ENCODE measurements at regions not wholly inside any gene's neighbourhood (a gene's known extent, or its start where the extent isn't known, plus 50 kb on each side); places are given as distances from the start of the nearest gene placed in this dataset.

DNA sequence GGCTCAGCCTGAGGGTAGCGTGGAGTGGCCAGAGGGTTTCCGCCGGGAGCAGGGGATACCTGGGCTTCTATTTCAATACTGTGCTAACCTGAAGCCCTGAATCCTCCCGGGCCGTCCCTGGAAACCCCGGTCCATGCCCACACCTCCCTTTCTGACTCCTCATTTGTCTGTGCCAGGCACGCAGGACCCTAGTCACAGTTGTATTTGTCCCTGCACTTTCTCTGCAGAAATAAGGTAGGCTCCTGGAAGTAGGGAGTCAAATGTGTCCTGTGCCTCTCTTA, 418.8 kb upstream of the HS6ST1 start:
- DNase-seq = no peak

DNA sequence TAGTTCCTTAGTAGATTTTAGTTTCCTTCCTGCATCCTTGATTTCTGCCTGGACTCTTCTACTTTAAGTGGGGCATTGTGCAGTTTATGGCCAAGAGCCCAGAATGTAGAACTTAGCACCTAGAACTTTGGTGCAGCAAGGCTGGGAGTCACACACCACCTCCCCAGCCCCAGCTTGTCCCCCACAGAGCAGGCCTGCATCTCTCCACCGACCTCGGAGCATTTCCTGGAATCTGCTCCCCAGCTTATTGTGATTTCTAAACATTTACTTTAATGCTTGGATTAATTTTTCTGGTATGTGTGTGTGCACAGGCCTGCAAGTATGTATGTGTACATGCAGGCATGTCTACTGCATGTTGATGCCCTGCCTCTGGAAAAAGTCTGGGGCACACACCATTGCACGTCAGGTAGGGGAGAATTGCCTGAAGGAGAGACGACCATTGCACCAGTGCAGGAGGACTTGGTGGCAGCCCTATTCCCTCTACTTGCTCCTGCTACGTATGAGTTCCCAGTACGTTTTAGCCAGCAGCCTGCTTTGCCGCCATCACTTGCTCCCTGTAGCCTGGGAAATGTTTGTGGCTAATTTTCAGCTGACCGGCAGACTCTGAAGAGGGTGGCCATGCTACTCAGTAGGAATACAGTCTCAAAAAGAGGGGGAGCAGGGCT, 419.9 kb upstream of the HS6ST1 start:
- DNase-seq = no peak

DNA sequence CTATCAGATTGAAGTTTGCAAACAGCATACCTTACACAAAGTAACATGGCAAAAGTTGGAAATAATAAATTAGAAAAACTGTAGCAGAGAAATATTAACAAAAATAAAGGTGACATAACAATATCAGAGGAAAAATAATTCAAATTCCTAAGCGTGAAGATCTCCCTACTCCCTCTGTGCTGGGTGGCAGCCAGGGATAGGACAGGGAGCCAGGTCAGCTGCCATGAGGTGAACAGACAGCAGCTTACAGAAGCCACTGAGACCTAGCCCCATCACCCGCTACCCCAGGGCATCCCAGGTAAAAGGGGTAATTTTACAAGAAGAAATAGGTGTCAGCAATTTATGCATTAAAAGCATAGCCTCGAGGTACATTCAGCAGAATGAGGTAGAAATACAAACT, 423.8 kb upstream of the HS6ST1 start:
- DNase-seq = no peak

DNA sequence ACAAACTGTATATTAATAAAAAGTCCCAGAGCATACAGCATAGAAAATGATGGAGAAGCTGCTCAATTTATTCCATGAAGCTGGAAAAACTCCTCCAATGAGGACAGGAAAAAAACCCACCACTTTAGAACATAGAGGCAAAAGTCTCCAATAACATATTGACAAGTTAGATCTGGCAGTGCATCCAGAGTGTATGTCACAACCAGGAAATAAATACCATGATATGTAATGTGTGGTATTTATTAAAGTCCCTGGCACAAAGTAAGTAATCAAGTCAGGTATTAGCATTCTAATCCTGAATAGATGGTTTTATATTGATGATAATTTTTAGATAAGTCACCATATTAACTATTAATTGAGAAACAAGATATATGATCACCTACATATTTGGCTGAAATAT, 427.3 kb upstream of the HS6ST1 start:
- DNase-seq = no peak

DNA sequence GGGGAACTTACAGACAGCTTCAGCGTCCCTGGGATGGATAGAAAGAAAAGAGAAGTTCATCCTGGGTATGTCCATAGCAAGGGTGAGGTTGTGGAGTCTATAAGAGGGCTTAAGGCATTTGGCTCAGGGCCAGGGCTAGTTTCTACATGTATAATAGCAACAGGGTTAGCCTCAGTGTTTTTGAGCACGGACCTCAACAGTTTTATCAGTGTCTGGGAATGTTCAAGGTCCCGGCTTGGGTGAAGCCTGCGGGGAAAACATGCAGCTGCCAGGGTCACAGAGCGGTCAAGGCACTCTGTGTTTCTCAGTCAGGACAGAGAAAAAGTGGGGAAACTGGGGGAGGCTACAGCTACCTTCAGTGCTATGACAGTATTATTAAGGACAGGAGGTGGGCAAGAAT, 427.7 kb upstream of the HS6ST1 start:
- no peak for DNase-seq

DNA sequence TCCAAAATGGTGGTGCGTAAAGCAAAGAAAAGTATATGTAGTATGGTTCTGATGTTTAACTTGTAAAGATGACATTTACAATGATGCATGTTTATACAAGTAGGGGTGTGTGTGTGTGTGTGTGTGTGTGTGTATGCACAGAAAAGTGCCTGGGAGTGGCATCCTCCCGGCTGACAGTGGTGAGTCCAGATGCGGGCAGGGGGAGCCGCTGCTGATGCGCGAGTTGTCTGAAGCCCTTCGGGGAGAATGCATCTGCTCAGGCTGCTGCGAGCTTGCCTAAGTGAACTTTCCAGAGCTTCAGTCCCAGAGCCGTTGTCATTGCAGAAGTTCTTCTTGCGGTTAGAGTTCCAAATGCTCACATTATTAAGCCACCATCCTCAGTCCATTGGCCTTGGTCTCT, 429.7 kb upstream of the HS6ST1 start:
- DNase-seq = no peak

DNA sequence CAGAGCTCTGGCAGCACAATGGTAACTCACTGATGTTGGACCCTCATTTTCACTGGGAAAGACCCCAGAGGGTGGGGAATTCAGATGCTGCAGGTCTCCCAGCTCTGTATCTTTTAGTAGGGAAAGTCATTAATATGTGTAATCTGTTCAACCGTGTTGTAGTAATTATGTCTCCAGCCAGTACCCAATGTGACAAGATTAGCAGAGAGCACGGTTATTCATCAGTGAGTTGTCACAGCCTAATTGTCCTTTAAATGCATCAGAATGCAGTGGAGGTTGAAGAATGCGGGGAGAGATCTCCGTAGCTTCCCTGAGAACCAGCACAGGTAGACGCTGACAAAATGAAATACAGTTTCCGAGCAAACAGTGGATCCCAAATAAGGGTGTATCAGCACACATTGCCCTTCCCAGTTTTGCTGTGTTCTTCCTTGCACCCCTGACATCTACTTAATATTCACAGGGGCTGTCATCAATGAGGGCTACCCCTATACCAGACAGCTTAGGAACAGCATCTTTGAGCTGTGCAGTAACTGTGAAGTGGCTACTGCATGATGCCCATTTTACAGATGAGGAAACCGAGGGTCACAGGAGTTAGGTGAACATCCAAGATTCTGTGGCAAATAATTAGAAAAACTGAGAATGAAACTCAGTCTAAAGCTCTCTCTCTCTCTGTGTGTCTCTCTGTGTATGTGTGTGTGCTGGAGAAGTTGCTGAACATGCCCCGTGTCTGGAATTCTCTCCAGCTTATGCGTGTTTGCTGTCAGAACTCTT, 430.4 kb upstream of the HS6ST1 start:
- DNase-seq = no peak

DNA sequence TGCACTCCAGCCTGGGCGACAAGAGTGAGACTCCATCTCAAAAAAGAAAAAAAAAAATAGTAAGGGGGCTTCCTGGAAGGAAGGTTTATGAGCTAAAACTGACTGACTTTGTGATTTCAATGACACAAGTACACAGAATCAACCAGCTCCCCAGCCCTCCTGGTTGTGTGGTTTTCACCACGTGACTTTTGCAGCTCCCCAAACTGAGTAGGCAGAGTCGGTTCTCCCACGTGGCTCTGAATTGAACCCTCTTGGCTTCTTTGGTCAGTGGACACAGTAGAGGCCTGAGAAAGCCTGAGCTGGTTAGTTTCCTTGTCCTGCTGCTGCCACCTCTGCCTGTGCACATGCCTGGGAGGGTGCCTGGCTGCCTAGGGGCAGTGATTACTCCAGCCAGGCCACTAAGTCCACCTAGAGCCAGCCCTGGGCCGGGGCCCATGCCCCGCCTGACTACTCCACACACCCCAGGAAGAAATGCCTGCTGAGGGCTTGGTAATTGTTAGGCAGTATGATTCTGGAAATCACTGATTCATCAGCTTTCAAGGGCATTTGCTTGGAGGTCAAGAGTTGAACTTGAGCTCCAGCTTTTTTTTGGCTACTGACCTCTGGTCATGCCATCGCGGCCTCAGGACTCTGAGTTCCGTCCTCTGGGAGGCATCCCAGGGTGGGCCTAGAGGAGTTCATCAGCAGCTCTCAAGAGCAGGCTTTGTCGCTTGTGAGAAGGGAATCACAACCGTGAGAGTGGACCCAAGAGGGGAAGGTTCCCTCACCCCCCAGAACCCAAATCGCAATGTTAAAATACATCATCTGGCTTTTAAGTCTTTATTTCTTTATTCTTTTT, 431.9 kb upstream of the HS6ST1 start:
- DNase-seq = no peak

DNA sequence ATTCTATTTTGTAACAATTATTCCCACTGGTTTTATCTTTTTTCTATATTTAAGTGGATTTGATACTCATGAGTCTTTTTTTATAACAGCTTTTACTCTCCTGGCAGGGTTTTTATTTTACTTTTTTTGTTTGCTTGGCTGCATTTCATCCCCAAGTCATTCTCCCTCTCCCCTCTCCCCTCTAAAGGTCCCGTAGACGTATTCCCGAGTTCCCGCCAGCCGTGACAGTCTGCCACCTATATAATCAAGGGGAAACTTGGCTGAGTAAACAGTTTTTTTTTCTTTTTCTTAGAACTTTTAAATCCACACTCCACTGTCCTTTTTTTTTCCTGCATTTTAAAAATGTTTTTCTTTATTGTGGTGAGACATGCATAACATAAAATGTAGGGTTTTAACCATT, 433.1 kb upstream of the HS6ST1 start:
- DNase-seq = no peak

DNA sequence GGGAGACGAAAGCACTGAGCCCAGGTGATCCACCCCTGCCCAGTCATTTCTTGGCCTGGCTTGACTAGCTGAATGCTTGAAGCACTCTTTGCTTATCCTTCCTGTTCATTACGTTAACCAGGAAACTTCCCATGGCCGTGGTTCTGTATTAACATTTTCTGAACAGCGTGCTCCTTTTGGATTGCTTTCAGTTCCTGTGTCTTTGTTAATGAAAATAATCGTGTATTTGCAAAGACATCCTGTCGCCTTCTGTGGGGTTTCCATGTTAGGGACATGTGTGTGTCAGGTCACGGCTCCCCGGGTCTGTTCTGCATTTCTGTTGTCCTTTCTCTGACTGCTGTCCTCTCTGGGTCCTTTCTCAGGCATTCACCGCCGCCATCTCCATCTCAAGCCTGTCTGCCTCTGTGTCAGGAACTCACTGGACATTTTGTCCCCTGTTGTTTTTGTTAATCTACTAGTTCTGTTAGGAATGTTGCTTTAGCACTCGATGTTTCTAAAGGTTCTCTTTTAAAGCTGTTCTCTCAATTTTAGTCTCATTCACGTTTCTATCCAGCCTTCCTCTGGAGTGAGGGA, 434.1 kb upstream of the HS6ST1 start:
- no peak for DNase-seq

DNA sequence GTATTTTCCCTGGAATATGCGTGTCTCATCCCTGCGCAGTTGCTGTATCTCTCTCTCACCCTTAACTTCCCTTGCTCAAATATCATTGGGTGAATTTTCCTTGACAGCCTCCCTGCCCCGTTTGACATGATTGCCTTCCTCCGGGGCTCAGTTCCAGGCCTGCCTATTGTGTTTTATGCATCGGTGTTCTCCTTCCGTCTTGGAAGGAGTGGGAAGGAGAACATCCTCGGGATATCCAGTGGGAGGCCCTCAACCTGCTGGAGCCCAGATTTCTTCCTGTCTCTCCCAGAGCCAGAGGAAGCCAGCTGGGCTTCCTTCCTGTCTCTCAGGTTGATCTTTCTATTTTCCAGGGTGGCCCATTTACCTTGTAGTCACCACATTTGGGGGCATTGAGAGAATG, 434.7 kb upstream of the HS6ST1 start:
- no peak for DNase-seq

DNA sequence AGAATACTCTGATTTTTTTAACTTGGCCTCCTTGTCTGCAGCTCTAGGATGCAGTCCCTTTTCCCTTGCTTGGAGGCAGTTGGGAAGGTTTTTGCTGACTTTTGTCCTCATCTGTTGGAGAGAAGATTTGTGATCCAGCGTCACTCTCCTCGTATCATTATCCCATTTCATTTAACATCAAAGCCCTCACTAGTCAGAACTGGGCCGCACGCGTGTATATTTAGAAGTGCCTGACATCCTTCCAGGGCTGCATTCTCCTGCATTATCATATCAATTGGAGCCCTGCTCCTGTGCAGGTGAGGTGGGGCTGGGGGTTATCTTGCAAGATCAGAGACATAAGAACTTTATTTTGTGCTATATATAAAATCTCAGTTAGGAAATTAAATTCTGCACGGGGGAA, 435.1 kb upstream of the HS6ST1 start:
- DNase-seq = no peak

DNA sequence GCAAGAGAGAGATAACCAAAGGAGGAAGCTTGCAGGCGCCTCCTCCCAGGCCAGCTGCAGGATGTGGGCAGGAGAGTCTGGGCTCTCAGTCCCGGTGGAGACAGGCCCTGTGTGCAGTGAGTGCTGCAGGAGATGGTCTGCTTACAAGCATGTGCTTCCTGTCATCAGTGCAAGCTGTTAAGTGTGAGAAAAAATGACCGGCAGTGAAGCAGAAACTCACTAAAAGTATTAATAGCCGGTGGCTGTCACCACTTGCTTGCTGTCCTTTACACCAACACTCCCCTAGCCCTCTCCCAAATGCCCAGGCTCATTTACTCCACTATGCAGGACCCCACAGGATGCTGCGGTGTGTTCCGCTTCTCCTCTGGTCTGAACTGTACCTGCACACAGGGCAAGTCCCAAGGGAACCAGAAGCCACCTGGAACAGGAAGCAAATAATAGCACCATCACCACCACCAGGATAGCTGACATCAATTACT, 435.6 kb upstream of the HS6ST1 start:
- no peak for DNase-seq

DNA sequence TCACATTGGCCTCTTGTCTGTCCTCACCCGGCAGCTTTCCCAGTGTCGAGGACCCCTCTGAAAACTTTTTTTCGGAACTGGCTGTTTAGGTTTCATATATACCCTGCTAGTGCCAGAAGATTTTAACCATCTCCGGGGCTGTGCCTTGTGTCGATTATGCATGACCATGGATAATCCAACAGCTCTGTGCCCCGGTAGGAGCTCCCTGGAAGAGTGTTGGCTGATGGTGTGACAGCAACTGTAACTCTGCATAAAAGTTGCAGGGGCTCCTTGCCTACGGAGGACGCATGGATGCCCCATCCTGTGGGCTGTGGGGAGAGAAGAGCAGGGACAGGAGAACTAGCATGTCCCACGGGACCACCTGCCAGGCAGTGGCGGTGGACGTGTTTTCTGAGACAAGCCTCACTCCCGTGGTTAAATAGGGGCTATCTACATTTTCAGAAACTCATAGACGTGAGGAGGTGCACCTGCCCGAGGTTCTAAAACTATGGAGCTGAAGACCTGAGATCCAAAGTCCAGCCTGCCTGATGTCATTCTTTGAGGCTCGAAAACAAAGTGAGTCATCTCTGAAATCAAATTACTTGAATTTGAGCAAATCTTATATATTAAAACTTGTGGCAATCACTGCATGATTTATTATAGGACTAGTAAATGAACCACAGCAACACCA, 437.2 kb upstream of the HS6ST1 start:
- no peak for DNase-seq

DNA sequence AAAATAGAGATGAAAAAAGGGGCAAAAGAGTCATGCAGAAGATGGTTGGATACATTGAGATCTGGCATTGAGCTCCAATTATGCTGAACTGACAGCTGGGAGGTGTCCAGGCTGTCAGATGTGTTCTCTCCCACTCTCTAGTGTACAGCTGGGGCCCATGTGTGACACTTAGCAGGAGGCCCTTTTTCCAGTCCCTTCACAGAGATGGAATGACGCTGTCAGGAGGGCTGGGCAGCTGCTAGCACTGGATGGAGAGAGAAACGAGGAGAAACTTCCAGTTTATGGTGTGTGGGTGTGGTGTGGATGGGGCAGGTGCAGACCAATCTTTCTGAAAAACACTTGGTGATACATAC, 437.7 kb upstream of the HS6ST1 start:
- no peak for DNase-seq

DNA sequence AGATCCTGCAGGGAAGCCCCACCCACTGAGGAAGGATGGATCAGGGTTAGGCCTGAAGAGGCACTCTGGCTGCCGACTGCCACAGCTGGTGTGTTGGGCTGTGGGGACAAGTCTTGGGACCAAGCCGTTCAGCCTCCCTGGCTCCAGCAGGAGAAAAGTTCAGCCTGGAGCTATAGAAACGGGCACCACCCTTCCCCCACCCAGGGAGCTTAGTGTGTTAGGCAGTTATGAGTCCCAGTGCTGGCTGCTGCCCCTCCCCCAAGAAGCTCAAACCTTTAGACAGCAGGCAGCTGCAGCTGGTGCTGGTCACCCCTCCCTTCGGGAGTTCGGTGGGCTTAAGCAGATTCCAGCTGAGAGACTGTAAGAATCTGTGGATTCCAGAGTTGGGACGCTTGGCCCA, 447.1 kb upstream of the HS6ST1 start:
- no peak for DNase-seq

DNA sequence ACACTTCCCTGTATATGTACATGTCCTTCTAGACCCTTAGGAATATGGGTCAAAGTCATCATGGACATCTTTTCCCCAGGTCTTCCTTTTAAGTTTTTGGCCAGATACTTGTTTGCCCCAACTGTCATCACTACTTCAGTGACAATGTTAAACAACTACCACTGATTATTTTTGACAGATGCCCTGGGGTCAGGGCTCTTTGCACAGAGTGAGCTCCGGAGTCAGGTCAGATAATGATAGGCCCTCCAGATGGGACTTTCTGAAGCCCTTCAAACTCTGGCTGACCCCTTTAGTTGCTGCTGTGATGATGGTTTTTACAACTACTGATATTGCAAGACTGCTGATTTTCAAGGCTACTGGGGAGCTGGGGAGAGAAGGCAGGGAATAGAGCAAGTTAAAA, 449.4 kb upstream of the HS6ST1 start:
- no peak for DNase-seq

DNA sequence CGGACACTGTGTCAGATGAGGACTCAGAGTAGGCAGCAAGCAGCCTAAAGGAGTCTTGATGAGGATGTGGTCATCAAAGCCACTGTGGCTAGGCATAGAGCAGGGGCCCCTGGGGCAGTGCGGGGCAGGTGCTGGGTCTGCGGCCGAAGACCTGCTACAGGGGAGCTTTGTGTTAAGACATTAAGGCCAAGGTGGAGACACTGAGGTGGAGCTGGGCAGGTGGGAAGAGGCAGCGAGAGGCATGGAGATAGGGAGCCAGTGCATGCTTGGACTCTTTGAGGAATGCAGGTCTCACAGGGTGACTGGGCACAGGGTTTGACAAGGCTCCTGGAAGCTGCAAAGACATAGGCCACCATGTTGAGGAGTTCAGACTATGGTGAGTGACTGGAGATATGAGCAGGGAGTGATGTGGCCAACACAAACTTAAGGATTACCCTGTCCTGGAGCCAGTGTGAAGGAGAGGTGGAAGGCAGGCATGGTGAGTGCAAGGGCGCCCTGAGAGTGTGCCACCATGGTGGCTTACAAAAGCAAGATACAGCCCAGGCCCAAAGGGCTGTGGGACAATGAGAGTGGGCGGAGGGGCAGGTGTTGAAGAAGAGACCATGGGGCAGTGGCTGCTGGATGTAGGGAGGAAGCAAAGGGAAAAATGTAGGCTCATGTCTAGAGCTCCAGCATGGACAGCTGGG, 450.9 kb upstream of the HS6ST1 start:
- DNase-seq = no peak

DNA sequence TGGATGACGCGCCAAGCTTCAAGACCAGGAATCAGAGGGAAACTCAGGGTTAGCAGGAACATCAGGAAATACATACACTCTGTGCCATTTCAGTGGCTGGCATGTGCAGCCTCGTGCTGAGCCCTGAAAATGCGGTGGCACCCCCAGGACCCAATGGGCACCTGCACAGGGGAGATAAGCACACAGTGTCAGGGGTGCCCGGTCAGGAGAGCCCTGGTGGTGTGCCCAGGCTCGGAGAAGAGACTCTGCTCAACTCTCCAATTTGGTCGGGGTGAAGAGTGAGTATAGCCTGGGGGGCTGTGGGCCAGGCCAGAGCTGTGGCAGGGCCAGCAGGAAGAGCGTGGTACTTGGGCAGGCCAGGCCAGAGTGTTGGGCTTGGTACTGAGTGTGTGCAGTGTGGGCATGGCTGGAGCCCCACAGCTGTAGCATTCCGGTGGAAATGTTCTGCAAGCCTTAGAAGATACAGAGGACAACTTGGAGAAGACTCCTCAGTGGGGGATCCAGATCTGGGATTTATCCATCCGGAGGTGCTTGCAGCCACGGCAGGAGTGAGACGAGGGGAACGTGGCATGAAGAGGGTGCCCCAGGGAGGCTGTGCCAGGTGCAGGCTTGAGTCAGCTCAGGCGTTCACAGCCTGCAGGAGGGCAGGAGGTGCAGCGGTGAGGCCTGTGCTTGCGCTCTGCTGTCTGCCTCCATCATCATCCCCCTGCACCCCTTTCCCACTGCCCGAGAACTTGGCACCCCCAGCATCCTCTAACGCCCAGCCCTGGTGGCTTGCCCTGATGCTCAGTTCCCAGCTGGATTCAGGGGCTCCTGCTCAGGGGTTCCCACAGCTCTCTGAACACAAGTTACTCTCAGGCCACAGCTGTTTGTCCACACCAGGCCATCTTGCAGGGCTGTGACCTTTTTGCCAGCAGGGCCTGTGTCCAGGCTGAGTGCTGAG, 451.7 kb upstream of the HS6ST1 start:
- no peak for DNase-seq

DNA sequence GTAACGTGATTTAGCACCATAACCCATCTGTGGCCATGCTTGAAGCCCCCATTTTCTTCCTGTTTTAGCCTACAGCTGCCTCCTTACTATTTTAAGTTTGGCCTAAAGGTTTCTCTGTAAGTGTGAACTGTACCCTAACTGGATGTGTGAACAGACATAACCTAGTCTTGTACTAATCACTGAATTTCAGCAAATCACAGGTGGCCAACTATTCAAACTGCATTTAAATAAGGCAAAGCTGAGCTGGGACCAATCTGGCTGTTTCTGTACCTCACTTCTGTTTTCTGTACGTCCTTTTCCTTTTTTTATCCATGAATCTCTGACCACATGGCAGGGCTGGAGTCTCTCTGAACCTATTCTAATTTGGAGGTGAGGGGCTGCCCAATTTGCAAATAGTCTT, 452.7 kb upstream of the HS6ST1 start:
- no peak for DNase-seq

DNA sequence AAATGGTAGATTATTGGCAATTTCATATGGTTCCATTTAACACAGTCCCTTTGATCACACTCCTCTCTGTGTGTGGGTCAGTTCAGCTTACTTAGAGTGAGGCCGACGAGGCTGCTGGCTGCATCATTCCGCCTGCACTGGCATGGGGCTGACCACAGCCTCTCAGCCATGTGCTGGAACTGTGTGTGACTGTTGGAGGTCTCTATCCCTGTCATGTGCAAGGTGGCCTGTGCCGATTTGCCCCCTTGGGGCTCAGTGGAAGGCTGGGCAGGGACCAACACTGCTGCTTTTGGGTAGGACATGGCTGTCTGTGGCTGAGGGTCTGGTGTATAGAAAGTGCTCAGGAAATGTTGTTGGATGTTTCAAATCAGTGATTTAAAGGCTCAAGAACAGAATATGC, 454.0 kb upstream of the HS6ST1 start:
- DNase-seq = no peak

Data from NCI-H1417 treated with DMSO at 0.1 percent for 48 hours (cell line).